RPMI8226 (cell line): ENCODE measurements at regions not wholly inside any gene's neighbourhood (a gene's known extent, or its start where the extent isn't known, plus 50 kb on each side); places are given as distances from the start of the nearest gene placed in this dataset.
"Not testable (repeated sequence)": the region's sequence is repeated elsewhere in the genome, so short reads cannot be mapped to it uniquely, and the experiment has no call there.

Experiments
- DNase-seq: peaks from one replicate; pipeline ENCODE4 v3.0.0-alpha.2; 2015

GRCh38 chr9:73053543-73053942 is 98.1 kb upstream of the ANXA1 start:
- no peak for DNase-seq

GRCh38 chr9:73050887-73051550 is 98.2 kb upstream of the ALDH1A1 start:
- DNase-seq, result no peak

GRCh38 chr9:73050065-73050816 is 97.4 kb upstream of the ALDH1A1 start:
- DNase-seq, result no peak

- DNase-seq, result no peak
Measured at GRCh38 chr9:73049280-73049679, 96.4 kb upstream of the ALDH1A1 start.

- DNase-seq, result no peak
Measured at GRCh38 chr9:73046769-73047168, 93.9 kb upstream of the ALDH1A1 start.

GRCh38 chr9:73044776-73045175 is 91.9 kb upstream of the ALDH1A1 start:
- not testable (repeated sequence) for DNase-seq

- DNase-seq, result no peak
Measured at GRCh38 chr9:73042155-73042554, 89.3 kb upstream of the ALDH1A1 start.

GRCh38 chr9:73039271-73040263 is 86.7 kb upstream of the ALDH1A1 start:
- no peak for DNase-seq

GRCh38 chr9:73038613-73039012 is 85.8 kb upstream of the ALDH1A1 start:
- no peak for DNase-seq

- no peak for DNase-seq
Measured at GRCh38 chr9:73038089-73038509, 85.2 kb upstream of the ALDH1A1 start.

- DNase-seq, result no peak
Measured at GRCh38 chr9:73037613-73038012, 84.8 kb upstream of the ALDH1A1 start.

GRCh38 chr9:73034962-73035361 is 82.1 kb upstream of the ALDH1A1 start:
- no peak for DNase-seq

- DNase-seq, result no peak
Measured at GRCh38 chr9:73031350-73031749, 78.5 kb upstream of the ALDH1A1 start.

GRCh38 chr9:73030370-73031030 is 77.6 kb upstream of the ALDH1A1 start:
- no peak for DNase-seq

- no peak for DNase-seq
Measured at GRCh38 chr9:73029346-73029745, 76.5 kb upstream of the ALDH1A1 start.

- DNase-seq, result no peak
Measured at GRCh38 chr9:73026375-73026774, 73.5 kb upstream of the ALDH1A1 start.

GRCh38 chr9:73024601-73025034 is 71.8 kb upstream of the ALDH1A1 start:
- no peak for DNase-seq

- DNase-seq, result peak; percentile 37
Measured at GRCh38 chr9:73023025-73023541, 70.2 kb upstream of the ALDH1A1 start.

GRCh38 chr9:73022353-73022752 is 69.5 kb upstream of the ALDH1A1 start:
- DNase-seq, result no peak

- DNase-seq, result no peak
Measured at GRCh38 chr9:73020877-73021276, 68.0 kb upstream of the ALDH1A1 start.

GRCh38 chr9:73014011-73014410 is 61.2 kb upstream of the ALDH1A1 start:
- no peak for DNase-seq

GRCh38 chr9:73011956-73012355 is 59.1 kb upstream of the ALDH1A1 start:
- DNase-seq, result no peak
